GM23338 (cell line): ENCODE measurements at regions not wholly inside any gene's neighbourhood (a gene's known extent, or its start where the extent isn't known, plus 50 kb on each side); places are given as distances from the start of the nearest gene placed in this dataset.

Experiments used
- ATAC-seq: fragments of 200-7000 bp; cut with Tn5 transposase; 3 replicates; pipeline ENCODE4 v1.9.1; 2020
- DNase-seq: peaks from one replicate; pipeline ENCODE4 v3.0.0-alpha.2; 2015; ENCODE audit warnings: low spot score
- H2AFZ ChIP-seq: fragments of 200-600 bp; sonication (generic); 2 replicates; pipeline ENCODE4 v1.8.0; 2016; ENCODE audit warnings: antibody characterized with exemption, mild to moderate bottlenecking, moderate library complexity
- H3F3A ChIP-seq: fragments of 200-600 bp; sonication (generic); replicated peaks from 2 replicates; pipeline ENCODE4 v1.8.0; 2017; ENCODE audit warnings: antibody characterized with exemption, mixed run types, low read depth
- H3K27ac ChIP-seq: fragments of 200-600 bp; sonication (generic); 2 replicates; pipeline ENCODE4 v1.6.1; 2016; ENCODE audit warnings: low read depth
- H3K27me3 ChIP-seq: fragments of 200-600 bp; sonication (generic); 2 replicates; pipeline ENCODE4 v1.8.0; 2016; ENCODE audit warnings: mild to moderate bottlenecking, mixed run types, moderate library complexity; ENCODE audit not compliant: insufficient read depth
- H3K36me3 ChIP-seq: fragments of 200-600 bp; sonication (generic); 2 replicates; pipeline ENCODE4 v1.8.0; 2016; ENCODE audit warnings: mild to moderate bottlenecking; ENCODE audit not compliant: insufficient read depth
- H3K4me1 ChIP-seq: fragments of 200-600 bp; sonication (generic); 2 replicates; pipeline ENCODE4 v1.8.0; 2016; ENCODE audit warnings: mild to moderate bottlenecking, moderate library complexity; ENCODE audit not compliant: insufficient read depth
- H3K4me2 ChIP-seq: fragments of 200-600 bp; sonication (generic); 2 replicates; pipeline ENCODE4 v1.7.1; 2017; ENCODE audit warnings: mixed run types
- H3K4me3 ChIP-seq: fragments of 200-600 bp; sonication (generic); 2 replicates; pipeline ENCODE4 v1.6.1; 2016; ENCODE audit warnings: mixed run types
- H3K79me2 ChIP-seq: fragments of 200-600 bp; sonication (generic); replicated peaks from 2 replicates; pipeline ENCODE4 v1.8.0; 2017; ENCODE audit warnings: mild to moderate bottlenecking; ENCODE audit not compliant: insufficient read depth
- H3K9me2 ChIP-seq: fragments of 200-600 bp; sonication (generic); 2 replicates; pipeline ENCODE4 v1.8.0; 2017; ENCODE audit not compliant: insufficient read depth
- H4K20me1 ChIP-seq: fragments of 200-600 bp; sonication (generic); replicated peaks from 2 replicates; pipeline ENCODE4 v1.8.0; 2017; ENCODE audit warnings: mild to moderate bottlenecking; ENCODE audit not compliant: insufficient read depth
- H3K27ac Mint-ChIP-seq: 2 replicates; pipeline ENCODE4 v1.8.0; 2020; ENCODE audit warnings: inconsistent platforms, mild to moderate bottlenecking, moderate library complexity, mixed read lengths
- H3K27me3 Mint-ChIP-seq: 3 replicates; pipeline ENCODE4 v1.8.0; 2022; ENCODE audit warnings: low read depth, mild to moderate bottlenecking, moderate library complexity, mixed read lengths, inconsistent platforms; ENCODE audit not compliant: insufficient read depth, poor library complexity
- H3K36me3 Mint-ChIP-seq: 3 replicates; pipeline ENCODE4 v1.8.0; 2021; ENCODE audit warnings: low read depth, mild to moderate bottlenecking, inconsistent platforms, moderate library complexity, mixed read lengths
- H3K4me1 Mint-ChIP-seq: 3 replicates; pipeline ENCODE4 v1.8.0; 2020; ENCODE audit warnings: mild to moderate bottlenecking, inconsistent platforms, mixed read lengths
- H3K4me3 Mint-ChIP-seq: 3 replicates; pipeline ENCODE4 v1.8.0; 2021; ENCODE audit warnings: moderate library complexity, mild to moderate bottlenecking, inconsistent platforms, mixed read lengths
- H3K9me3 Mint-ChIP-seq: 3 replicates; pipeline ENCODE4 v1.8.0; 2020; ENCODE audit warnings: moderate library complexity, mild to moderate bottlenecking, inconsistent platforms, mixed read lengths
- CREB1 ChIP-seq: fragments of 250-450 bp; sonication (Bioruptor Pico); IDR thresholded peaks from 2 replicates; pipeline ENCODE4 v1.5.0; 2020; ENCODE audit warnings: low read depth, mild to moderate bottlenecking, moderate library complexity
- EZH2 ChIP-seq: fragments of 200-600 bp; sonication (generic); IDR thresholded peaks from one replicate; pipeline ENCODE4 v1.8.0; 2017; ENCODE audit warnings: antibody characterized with exemption, mild to moderate bottlenecking, low read depth; ENCODE audit not compliant: unreplicated experiment
- EZH2phosphoT487 ChIP-seq: fragments of 200-600 bp; sonication (generic); IDR thresholded peaks from one replicate; pipeline ENCODE4 v1.8.1; 2018; ENCODE audit warnings: antibody characterized with exemption; ENCODE audit not compliant: unreplicated experiment
- JUNB ChIP-seq: IDR thresholded peaks from one replicate; pipeline ENCODE4 v1.6.1; 2016; ENCODE audit warnings: antibody characterized with exemption; ENCODE audit not compliant: unreplicated experiment
- NANOG ChIP-seq: IDR thresholded peaks from 2 replicates; pipeline ENCODE4 v1.6.1; 2016; ENCODE audit warnings: antibody characterized with exemption, borderline replicate concordance
- POLR2AphosphoS5 ChIP-seq: IDR thresholded peaks from 2 replicates; pipeline ENCODE4 v1.6.1; 2016; ENCODE audit warnings: antibody characterized with exemption, low read depth
- STAT1 ChIP-seq: IDR thresholded peaks from one replicate; pipeline ENCODE4 v1.6.1; 2016; ENCODE audit warnings: antibody characterized with exemption; ENCODE audit not compliant: unreplicated experiment
- ZNF114 ChIP-seq: fragments of 250-450 bp; sonication (Bioruptor Pico); IDR thresholded peaks from 2 replicates; pipeline ENCODE4 v1.5.0; 2020; ENCODE audit warnings: mild to moderate bottlenecking, moderate library complexity
- ZNF331 ChIP-seq: fragments of 250-450 bp; sonication (Bioruptor Pico); IDR thresholded peaks from 2 replicates; pipeline ENCODE4 v1.5.0; 2020; ENCODE audit warnings: low read depth, mild to moderate bottlenecking, moderate library complexity
- ZNF462 ChIP-seq: fragments of 250-450 bp; sonication (Bioruptor Pico); IDR thresholded peaks from 2 replicates; pipeline ENCODE4 v1.5.0; 2020; ENCODE audit warnings: mild to moderate bottlenecking, moderate library complexity
- TF ChIP-seq, protein P1 (sequence below): IDR thresholded peaks from 2 replicates; pipeline ENCODE4 v1.6.1; 2016; ENCODE audit warnings: antibody characterized with exemption
- TF ChIP-seq, protein P2 (sequence below): IDR thresholded peaks from one replicate; pipeline ENCODE4 v1.6.1; 2018; ENCODE audit warnings: antibody characterized with exemption; ENCODE audit not compliant: unreplicated experiment
- TF ChIP-seq, protein P3 (sequence below), 2 experiments: fragments of 200-600 bp in 1 of 2; sonication (generic) in 1 of 2; conservative IDR thresholded peaks; 2 replicates each; pipeline versions ENCODE4 v1.5.1 to v1.6.1; 2016 to 2017; ENCODE audit warnings: antibody characterized with exemption in 2 of 2, low read depth in 2 of 2, mild to moderate bottlenecking in 2 of 2, moderate library complexity in 1 of 2

DNA sequence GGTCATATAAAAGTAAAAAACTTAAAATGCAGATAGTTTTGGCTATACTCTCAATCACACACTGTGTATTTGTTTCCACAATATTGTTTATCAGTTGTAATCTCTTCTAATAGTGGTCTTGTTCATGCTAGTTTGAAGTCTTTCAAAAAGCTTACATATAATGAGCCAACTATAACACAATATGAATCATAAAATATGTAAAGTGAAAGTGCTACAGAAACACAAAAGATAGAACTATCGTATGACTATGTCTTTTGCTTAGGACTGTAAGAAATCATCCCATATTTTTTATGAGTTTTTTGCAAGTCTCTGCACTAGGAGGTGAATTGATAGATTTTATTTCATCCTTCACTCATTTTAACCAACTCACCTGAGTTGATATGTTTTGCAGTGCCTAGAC lies 136.0 kb downstream of the MMUT start:
- H3K9me3 Mint-ChIP-seq: peaks cover 4% of the 10 kb centered on the region; the same call in 2 of the 3 replicates
- Histone ChIP-seq H3K9me2 (no peaks in the 10 kb centered on the region), H3K27ac (no peak overlapping the region), H3K36me3 (no peaks in the 10 kb centered on the region), H4K20me1 (no peaks in the 10 kb centered on the region), H3K27me3 (no peaks in the 10 kb centered on the region), H3F3A (no peaks in the 10 kb centered on the region), H2AFZ (no peak overlapping the region), H3K4me1 (no peaks in the 10 kb centered on the region), H3K4me3 (no peak overlapping the region), H3K79me2 (no peaks in the 10 kb centered on the region), H3K4me2 (no peak overlapping the region)
- H3K36me3 Mint-ChIP-seq: no peaks in the 10 kb centered on the region; the same call in 2 of the 3 replicates
- H3K4me3 Mint-ChIP-seq: no peak overlapping the region
- DNase-seq: no peak
- no peaks in the 10 kb centered on the region for H3K27me3 Mint-ChIP-seq
- no peak for ATAC-seq
- peaks cover 4% of the 10 kb centered on the region; the same call in 2 of the 3 replicates for H3K4me1 Mint-ChIP-seq
- H3K27ac Mint-ChIP-seq: no peak overlapping the region
- TF ChIP-seq CREB1 (CRISPR knock-in tag) (no peak), ZNF114 (CRISPR knock-in tag) (no peak), EZH2phosphoT487 (no peak), ZNF331 (CRISPR knock-in tag) (no peak), ZNF462 (CRISPR knock-in tag) (no peak), JUNB (no peak), NANOG (no peak), POLR2AphosphoS5 (no peak), EZH2 (no peak), STAT1 (no peak)
- TF ChIP-seq, protein P1, sequence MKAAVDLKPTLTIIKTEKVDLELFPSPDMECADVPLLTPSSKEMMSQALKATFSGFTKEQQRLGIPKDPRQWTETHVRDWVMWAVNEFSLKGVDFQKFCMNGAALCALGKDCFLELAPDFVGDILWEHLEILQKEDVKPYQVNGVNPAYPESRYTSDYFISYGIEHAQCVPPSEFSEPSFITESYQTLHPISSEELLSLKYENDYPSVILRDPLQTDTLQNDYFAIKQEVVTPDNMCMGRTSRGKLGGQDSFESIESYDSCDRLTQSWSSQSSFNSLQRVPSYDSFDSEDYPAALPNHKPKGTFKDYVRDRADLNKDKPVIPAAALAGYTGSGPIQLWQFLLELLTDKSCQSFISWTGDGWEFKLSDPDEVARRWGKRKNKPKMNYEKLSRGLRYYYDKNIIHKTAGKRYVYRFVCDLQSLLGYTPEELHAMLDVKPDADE: no peak
- TF ChIP-seq, protein P2, sequence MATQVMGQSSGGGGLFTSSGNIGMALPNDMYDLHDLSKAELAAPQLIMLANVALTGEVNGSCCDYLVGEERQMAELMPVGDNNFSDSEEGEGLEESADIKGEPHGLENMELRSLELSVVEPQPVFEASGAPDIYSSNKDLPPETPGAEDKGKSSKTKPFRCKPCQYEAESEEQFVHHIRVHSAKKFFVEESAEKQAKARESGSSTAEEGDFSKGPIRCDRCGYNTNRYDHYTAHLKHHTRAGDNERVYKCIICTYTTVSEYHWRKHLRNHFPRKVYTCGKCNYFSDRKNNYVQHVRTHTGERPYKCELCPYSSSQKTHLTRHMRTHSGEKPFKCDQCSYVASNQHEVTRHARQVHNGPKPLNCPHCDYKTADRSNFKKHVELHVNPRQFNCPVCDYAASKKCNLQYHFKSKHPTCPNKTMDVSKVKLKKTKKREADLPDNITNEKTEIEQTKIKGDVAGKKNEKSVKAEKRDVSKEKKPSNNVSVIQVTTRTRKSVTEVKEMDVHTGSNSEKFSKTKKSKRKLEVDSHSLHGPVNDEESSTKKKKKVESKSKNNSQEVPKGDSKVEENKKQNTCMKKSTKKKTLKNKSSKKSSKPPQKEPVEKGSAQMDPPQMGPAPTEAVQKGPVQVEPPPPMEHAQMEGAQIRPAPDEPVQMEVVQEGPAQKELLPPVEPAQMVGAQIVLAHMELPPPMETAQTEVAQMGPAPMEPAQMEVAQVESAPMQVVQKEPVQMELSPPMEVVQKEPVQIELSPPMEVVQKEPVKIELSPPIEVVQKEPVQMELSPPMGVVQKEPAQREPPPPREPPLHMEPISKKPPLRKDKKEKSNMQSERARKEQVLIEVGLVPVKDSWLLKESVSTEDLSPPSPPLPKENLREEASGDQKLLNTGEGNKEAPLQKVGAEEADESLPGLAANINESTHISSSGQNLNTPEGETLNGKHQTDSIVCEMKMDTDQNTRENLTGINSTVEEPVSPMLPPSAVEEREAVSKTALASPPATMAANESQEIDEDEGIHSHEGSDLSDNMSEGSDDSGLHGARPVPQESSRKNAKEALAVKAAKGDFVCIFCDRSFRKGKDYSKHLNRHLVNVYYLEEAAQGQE: no peak
- TF ChIP-seq, protein P3, sequence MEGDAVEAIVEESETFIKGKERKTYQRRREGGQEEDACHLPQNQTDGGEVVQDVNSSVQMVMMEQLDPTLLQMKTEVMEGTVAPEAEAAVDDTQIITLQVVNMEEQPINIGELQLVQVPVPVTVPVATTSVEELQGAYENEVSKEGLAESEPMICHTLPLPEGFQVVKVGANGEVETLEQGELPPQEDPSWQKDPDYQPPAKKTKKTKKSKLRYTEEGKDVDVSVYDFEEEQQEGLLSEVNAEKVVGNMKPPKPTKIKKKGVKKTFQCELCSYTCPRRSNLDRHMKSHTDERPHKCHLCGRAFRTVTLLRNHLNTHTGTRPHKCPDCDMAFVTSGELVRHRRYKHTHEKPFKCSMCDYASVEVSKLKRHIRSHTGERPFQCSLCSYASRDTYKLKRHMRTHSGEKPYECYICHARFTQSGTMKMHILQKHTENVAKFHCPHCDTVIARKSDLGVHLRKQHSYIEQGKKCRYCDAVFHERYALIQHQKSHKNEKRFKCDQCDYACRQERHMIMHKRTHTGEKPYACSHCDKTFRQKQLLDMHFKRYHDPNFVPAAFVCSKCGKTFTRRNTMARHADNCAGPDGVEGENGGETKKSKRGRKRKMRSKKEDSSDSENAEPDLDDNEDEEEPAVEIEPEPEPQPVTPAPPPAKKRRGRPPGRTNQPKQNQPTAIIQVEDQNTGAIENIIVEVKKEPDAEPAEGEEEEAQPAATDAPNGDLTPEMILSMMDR (conservative IDR thresholded peaks at IDR 0.05; ENCODE audit: low read depth in 2 of 2): no peak
